ENCODE measurements at regions not wholly inside any gene's neighbourhood (a gene's known extent, or its start where the extent isn't known, plus 50 kb on each side); places are given as distances from the start of the nearest gene placed in this dataset.

DNA sequence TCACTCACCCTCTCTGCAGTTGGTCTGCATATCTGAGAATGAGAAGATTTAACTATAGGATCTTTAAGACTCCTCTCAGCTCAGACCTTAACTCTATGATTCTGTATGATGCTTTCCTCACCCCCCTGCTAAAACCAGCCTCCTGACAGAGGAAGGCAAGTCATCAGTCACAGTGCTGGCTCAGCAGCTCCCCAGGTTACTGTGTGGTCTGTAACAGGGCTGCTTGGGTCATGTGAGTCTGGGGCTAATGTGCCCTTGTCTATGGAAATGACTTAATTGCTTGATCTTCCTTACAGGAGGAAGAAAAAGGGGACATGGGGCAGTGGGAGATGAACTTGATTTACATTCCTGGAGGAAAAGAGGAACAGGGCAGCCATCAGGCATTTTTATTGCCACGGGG lies 625.6 kb downstream of the PTPRU start:
- no peak for DNase-seq (ENCODE audit: low read depth in 3 of 3, low spot score in 1 of 3)

GRCh38 chr1:29861446-29861845 lies 625.1 kb downstream of the PTPRU start:
- no peak for DNase-seq (ENCODE audit: low read depth in 3 of 3, low spot score in 1 of 3)

DNA sequence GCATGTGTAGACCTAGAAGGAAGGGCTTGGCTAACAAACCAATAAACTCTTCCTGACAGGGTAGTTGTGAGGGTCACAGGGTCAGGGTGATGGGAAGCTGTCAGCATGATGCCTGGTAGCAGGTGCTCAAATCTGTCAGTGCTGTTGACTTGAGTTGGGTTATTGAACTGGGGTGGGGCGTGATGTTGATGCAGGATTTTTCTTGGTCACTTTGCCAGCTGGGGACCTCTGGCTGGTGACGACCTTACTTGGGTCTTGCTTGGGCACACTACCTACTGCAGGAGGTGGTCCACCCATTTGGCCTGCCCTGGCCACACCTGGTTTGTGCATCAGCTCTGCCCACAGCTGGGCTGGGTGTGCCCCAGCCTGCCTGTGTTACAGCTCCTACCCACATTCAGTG lies 624.4 kb downstream of the PTPRU start:
- DNase-seq (ENCODE audit: low read depth in 3 of 3, low spot score in 1 of 3): no peak

- no peak for DNase-seq (ENCODE audit: low read depth in 3 of 3, low spot score in 1 of 3)
These were observed 623.7 kb downstream of the PTPRU start for GRCh38 chr1:29860056-29860455.

DNA sequence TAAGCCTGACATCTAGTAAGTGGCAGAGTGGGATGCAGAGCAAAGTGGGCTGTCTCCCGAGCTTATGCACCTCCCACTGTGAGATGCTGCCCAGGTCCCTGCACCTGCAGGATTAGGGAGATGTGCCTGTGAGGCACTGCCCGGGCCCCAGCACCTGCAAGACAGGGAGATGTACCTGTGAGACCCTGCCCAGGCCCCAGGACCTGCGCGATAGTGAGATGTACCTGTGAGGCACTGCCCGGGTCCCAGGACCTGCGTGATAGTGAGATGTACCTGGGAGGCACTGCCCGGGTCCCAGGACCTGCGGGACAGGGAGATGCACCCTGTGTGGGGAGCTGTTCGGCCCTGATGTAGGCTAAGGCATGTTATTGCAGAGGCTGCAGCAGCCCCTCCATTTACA lies 622.8 kb downstream of the PTPRU start:
- no peak for DNase-seq (ENCODE audit: low read depth in 3 of 3, low spot score in 1 of 3)

DNA sequence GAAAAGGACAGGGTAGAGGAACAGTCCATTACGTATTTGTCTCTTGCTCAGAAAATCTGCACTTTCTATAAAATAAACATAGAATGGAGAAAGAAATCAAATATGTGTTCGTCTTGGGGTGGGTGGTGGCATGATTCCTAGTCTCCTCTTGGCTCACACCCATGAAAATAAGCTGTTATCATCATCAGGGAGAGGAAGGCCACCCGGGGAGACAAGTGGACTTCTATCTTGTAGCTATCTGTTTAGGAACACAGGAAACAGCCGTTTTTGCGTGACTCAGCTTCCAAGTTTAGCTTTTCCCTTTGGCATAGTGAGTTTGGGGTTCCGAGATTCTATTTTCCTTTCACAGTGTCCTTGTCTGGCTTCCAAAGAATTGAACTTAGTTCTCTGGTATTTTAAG lies 622.3 kb downstream of the PTPRU start:
- DNase-seq (ENCODE audit: low read depth in 3 of 3, low spot score in 1 of 3): no peak

- no peak for DNase-seq (ENCODE audit: low read depth in 3 of 3, low spot score in 1 of 3)
These were observed 620.2 kb downstream of the PTPRU start for GRCh38 chr1:29856340-29857114.

DNA sequence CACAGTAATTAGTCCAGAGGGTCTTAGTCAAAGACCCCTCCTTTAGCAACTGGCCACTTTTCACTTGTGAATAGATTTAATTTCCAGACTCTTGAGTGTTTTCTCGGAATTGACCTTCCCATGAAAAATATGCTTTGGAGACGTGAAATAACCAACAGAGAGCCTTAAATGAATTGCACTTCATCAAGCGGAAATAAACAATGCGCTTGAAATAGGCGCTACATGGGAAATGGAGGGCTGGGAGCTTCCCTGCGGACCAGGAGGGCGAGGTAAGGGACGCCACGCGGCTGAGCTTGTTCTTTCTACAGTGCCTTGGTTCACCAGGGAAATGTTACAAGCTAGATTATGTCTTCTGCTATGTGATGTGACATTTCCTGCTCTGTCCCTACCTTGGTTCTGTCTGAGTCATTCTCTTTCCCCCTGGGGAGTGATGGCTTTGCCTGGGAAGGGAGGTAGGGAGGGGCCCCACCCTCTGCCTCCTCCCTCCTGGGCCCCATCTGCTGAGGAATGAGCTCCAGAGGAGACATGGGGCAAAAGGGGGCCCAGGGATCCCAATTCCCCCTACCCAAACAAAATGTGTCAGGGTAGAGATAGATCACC lies 619.3 kb downstream of the PTPRU start:
- no peak for DNase-seq (ENCODE audit: low read depth in 3 of 3, low spot score in 1 of 3)

GRCh38 chr1:29854700-29855276 lies 618.5 kb downstream of the PTPRU start:
- DNase-seq (ENCODE audit: low read depth in 3 of 3, low spot score in 1 of 3): no peak

DNA sequence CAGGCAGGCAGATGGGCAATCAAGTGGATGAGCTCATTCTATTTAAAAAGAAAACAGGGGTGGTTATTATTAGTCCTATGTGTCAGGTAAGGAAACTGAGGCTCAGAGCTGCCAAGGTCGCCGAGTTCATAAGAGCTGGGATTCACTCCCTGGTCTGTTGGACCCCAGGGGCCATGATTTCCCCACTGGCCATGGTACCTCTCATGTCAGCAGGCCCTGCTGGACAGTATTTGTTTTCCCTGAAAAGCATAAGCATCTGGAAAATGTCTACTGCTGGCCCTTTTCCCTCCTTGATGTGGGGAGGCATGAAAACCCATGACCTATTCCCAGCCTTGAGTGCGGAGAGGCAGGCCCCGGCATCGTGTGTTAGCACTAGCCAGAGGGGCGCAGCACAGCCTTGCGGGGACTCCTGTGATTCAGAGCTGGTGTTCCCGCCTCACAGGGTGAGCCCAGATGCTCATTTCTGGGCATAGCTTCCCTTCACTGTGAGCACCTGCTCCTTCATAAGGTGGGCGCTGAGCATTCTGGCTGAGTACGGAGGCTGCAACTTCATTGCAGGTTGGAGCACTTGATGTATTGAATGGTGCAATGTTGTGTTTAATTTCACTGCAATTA lies 617.5 kb downstream of the PTPRU start:
- DNase-seq (ENCODE audit: low read depth in 3 of 3, low spot score in 1 of 3): no peak

DNA sequence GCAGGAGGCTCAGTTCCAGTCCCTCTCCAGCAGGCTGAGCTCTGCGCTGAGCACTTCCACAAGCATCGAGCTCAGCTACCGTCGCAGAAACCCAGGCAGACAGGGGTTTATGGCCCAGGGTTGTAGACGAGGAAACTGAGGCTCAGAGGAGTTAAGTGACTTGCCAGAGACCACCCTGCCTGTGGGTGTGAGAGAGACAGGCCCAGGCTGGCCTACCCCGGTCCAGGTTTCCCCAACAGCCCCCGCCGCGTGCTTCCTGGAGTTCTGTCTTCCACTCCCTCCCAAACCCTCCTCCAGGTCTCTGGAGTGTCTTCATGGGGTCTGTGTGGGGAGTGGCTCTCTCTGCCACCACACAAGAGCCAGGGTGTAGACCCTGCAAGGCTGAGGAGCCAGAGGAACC lies 615.9 kb downstream of the PTPRU start:
- no peak for DNase-seq (ENCODE audit: low read depth in 3 of 3, low spot score in 1 of 3)

DNA sequence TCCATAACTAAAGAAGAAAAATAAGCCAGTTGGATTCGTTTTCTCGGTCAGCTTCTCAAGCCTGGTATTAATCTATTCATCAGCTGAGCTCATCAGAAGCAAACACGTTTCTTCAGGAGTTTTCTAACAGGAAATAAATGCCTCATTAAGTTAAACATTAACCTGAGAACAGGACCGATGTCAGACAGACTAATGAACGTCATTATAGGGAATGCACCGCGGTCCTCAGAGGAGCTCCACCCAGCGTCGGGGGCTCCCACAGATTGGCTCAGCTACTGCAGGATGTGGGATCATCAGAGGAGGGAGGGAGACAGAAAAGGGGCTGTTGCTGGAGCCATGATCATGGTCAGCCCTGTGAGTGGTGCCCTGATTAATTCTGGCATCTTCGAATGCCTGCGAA lies 615.4 kb downstream of the PTPRU start:
- DNase-seq (ENCODE audit: low read depth in 3 of 3, low spot score in 1 of 3): no peak

- DNase-seq (ENCODE audit: low read depth in 3 of 3, low spot score in 1 of 3): no peak
These were observed 613.9 kb downstream of the PTPRU start for GRCh38 chr1:29849991-29850757.

- DNase-seq (ENCODE audit: low read depth in 3 of 3, low spot score in 1 of 3): no peak
These were observed 612.9 kb downstream of the PTPRU start for GRCh38 chr1:29849038-29849750.

GRCh38 chr1:29845910-29846309 lies 609.6 kb downstream of the PTPRU start:
- DNase-seq (ENCODE audit: low read depth in 3 of 3, low spot score in 1 of 3): no peak

GRCh38 chr1:29842130-29842529 lies 605.8 kb downstream of the PTPRU start:
- no peak for DNase-seq (ENCODE audit: low read depth in 3 of 3, low spot score in 1 of 3)

DNA sequence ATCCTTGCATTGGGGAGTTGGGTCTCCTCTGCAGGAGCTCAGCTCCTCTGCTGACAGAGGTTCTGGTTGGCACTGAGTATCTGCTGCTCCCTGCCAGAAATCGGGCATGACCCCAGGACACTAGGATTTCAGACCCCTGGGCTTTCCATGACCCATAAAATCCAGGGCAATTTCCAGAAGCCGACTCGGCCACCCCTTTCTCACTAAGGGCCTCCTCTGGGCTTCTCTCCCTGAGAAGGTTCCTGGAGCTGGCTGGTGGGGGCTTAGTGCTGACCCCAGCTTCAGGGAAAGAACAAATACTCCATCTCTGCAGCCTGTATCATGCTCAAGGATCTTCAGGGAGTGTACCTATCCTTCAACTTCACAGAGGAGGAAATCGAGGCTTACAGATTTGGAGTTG lies 603.4 kb downstream of the PTPRU start:
- DNase-seq (ENCODE audit: low read depth in 3 of 3, low spot score in 1 of 3): no peak

DNA sequence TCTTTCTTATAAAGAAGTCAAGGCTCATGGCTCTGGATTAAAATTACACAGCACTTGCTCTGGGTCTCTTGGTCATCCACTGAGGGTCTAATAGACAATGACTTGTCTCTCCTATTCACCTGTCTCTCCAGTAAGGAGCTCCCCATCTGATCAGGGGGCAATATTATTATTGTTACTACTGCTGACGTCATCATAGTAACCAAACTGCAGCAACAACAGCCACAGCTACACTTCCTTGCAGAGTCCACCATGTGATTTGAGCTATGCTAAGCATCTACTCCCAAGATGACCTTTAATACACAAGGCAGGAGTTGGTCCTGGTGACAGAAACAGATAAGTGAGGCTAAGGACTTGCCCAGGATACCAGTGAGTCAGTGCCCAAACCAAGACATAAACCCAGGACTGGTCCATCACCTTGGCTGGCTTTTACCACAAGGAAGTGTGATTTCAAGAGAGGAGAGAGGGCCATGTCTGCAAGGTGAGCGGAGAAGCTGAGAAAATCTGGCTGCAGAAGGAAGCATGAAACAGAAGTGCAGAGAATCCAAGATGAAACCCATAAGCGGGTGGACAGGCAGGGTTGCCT lies 602.5 kb downstream of the PTPRU start:
- no peak for DNase-seq (ENCODE audit: low read depth in 3 of 3, low spot score in 1 of 3)

DNA sequence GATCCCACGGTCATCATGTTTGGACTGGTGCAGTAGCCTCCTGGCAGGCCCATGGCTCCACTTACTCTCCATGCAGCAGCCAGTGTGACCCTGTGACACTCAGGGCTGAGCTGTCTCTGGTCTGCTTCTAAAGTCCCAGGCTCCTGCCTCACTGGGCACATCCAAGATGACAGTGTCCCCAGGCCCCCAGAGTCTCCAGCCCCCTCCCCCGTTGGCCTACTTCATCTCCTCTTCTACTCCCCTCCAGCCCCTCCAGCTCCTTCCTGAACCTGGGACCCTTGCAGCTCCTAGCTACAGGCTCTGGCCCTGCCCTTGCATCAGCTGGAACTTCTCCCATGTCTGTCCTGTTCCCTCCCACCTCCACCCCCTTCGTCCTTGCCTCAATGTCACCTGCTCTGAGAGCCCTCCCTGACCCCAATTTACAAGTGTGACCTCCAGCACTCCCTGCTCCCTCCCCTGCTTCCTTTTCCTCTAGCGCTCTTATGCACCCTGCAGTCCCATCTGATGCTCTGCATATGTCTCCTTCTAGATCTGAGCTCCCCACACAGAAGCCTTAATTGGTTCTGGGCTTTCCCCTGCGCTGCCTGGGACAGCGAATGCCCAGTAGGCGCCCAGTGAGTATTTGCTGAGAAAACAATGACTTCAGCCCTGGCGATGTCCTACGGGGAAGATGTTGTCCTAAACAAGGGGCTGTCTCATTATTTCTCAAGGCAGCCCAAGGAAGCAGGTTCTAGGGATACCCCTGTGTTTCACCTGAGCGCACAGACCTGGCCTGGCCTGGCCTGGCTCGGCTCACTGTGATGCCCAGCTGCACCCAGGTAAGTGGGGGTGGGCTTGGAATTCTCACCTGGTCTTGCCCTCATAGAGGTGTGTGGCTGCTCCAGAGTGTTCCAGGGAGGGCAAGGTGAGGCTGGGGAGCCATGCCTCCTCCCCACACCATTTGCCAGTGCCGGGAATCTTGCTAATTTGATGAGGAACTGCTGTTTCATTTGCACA lies 600.6 kb downstream of the PTPRU start:
- no peak for DNase-seq (ENCODE audit: low read depth in 3 of 3, low spot score in 1 of 3)
